ENCODE measurements at regions not wholly inside any gene's neighbourhood (a gene's known extent, or its start where the extent isn't known, plus 50 kb on each side); places are given as distances from the start of the nearest gene placed in this dataset.
"Not testable (repeated sequence)": the region's sequence is repeated elsewhere in the genome, so short reads cannot be mapped to it uniquely, and the experiment has no call there.

DNA sequence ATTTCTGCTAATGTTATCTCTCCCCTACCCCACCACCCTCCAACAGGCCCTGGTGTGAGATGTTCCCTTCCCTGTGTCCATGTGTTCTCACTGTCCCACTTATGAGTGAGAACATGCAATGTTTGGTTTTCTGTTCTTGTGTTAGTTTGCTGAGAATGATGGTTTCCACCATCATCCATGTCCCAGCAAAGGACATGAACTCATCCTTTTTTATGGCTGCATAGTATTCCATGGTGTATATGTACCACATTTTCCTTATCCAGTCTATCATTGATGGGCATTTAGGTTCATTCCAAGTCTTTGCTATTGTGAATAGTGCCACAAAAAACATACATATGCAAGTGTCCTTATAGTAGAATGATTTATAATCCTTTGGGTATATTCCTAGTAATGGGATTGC lies 104.5 kb downstream of the ZNF33B start:
- H3K9ac ChIP-seq; H3K4me1 ChIP-seq (ENCODE audit: insufficient read depth); H3K27ac ChIP-seq; H3K9me3 ChIP-seq (ENCODE audit: low read depth); DNase-seq; H3F3A ChIP-seq (ENCODE audit: insufficient read depth); H3K4me3 ChIP-seq; in situ Hi-C loops (cut with MboI); H4K20me1 ChIP-seq (ENCODE audit: insufficient read depth); H2AFZ ChIP-seq; H3K79me2 ChIP-seq (ENCODE audit: insufficient read depth); H3K27me3 ChIP-seq (replicated peaks; ENCODE audit: insufficient read depth); H3K4me2 ChIP-seq (ENCODE audit: unreplicated experiment); H3K36me3 ChIP-seq (ENCODE audit: low read depth); H3K9me2 ChIP-seq (ENCODE audit: insufficient read depth): not testable (repeated sequence)

DNA sequence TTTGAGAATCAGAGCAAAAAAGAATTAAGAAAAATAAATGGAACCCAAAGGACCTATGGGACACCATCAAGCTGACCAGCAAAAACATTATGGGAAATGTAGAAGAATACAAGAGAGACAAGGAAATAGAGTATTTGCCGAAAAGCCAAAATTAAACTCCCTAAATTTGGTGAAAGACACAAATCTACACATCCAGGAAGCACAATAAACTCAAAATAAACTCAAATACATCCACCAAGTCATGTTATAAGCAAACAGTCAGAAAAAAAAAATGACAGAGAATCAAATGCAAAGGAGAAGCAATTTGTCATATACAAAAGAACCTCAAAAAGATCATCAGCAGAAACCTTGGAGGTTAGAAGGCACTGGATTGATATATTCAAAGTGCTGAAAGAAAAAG lies 105.4 kb downstream of the ZNF33B start:
- Histone ChIP-seq H3K4me1 (ENCODE audit: insufficient read depth) (no peaks in the 10 kb centered on the region), H3K27ac (no peak overlapping the region), H4K20me1 (ENCODE audit: insufficient read depth) (no peaks in the 10 kb centered on the region), H3K79me2 (ENCODE audit: insufficient read depth) (no peaks in the 10 kb centered on the region), H3K9me2 (ENCODE audit: insufficient read depth) (no peaks in the 10 kb centered on the region), H3K9me3 (ENCODE audit: low read depth) (no peaks in the 10 kb centered on the region), H3K36me3 (ENCODE audit: low read depth) (no peaks in the 10 kb centered on the region; the same call in 1 of the 2 replicates), H3K4me2 (ENCODE audit: unreplicated experiment) (no peak overlapping the region), H2AFZ (no peak overlapping the region), H3K9ac (no peak overlapping the region), H3K4me3 (no peak overlapping the region), H3K27me3 (replicated peaks; ENCODE audit: insufficient read depth) (no peaks in the 10 kb centered on the region), H3F3A (ENCODE audit: insufficient read depth) (no peaks in the 10 kb centered on the region)
- no peak for TF ChIP-seq EZH2phosphoT487 (IDR thresholded peaks at IDR 0.05; ENCODE audit: insufficient read depth, low read depth)
- TF ChIP-seq EZH2 (IDR thresholded peaks at IDR 0.05; ENCODE audit: insufficient read depth, poor library complexity, severe bottlenecking): no peak
- no peak for DNase-seq
- WGBS, 2 experiments (ENCODE audit: low coverage in 1 of 2, low lambda C conversion rate in 2 of 2, missing lambda C conversion rate in 2 of 2): 93 to 96% methylated on average over 1 of the region's 1 CpG
- in situ Hi-C loops (cut with MboI): no loop called here

DNA sequence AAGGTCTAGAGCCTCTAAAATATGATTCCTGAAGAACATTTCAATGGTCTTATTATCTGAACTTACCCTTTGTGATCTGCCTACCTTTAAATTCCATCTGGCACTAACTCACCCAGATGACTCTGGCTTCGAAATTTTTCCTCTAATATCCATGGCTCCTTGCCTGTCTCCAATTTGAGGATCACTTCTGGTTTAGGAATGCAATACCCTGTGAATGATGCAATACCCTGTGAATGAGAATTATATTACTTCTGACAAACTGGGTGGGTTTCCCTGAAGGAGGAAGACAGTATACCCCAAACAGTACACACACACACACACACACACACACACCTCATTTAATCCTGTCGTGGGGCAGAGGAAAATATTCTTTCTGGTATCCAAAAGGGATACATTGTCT lies 115.3 kb downstream of the ZNF33B start:
- TF ChIP-seq EZH2phosphoT487 (IDR thresholded peaks at IDR 0.05; ENCODE audit: insufficient read depth, low read depth): no peak
- no peak for TF ChIP-seq EZH2 (IDR thresholded peaks at IDR 0.05; ENCODE audit: insufficient read depth, poor library complexity, severe bottlenecking)
- H3K9me3 ChIP-seq (ENCODE audit: low read depth): peaks cover 15% of the 10 kb centered on the region
- no peak overlapping the region for H3K4me2 ChIP-seq (ENCODE audit: unreplicated experiment)
- no peak overlapping the region for H3K9ac ChIP-seq
- 95 to 98% methylated on average over 2 of the region's 2 CpGs for WGBS, 2 experiments (ENCODE audit: low coverage in 1 of 2, low lambda C conversion rate in 2 of 2, missing lambda C conversion rate in 2 of 2)
- in situ Hi-C loops (cut with MboI): no loop called here
- 0 out of 2 replicates have a peak, but pooled peaks cover 10% of the 10 kb centered on the region for H3F3A ChIP-seq (ENCODE audit: insufficient read depth)
- no peak overlapping the region for H3K27ac ChIP-seq
- no peaks in the 10 kb centered on the region for H3K4me1 ChIP-seq (ENCODE audit: insufficient read depth)
- H3K79me2 ChIP-seq (ENCODE audit: insufficient read depth): no peaks in the 10 kb centered on the region
- no peaks in the 10 kb centered on the region for H3K9me2 ChIP-seq (ENCODE audit: insufficient read depth)
- DNase-seq: no peak
- no peaks in the 10 kb centered on the region for H4K20me1 ChIP-seq (ENCODE audit: insufficient read depth)
- H3K27me3 ChIP-seq (replicated peaks; ENCODE audit: insufficient read depth): no peaks in the 10 kb centered on the region
- H3K4me3 ChIP-seq: no peak overlapping the region
- peaks cover 50% of the 10 kb centered on the region for H3K36me3 ChIP-seq (ENCODE audit: low read depth)
- no peak overlapping the region for H2AFZ ChIP-seq

DNA sequence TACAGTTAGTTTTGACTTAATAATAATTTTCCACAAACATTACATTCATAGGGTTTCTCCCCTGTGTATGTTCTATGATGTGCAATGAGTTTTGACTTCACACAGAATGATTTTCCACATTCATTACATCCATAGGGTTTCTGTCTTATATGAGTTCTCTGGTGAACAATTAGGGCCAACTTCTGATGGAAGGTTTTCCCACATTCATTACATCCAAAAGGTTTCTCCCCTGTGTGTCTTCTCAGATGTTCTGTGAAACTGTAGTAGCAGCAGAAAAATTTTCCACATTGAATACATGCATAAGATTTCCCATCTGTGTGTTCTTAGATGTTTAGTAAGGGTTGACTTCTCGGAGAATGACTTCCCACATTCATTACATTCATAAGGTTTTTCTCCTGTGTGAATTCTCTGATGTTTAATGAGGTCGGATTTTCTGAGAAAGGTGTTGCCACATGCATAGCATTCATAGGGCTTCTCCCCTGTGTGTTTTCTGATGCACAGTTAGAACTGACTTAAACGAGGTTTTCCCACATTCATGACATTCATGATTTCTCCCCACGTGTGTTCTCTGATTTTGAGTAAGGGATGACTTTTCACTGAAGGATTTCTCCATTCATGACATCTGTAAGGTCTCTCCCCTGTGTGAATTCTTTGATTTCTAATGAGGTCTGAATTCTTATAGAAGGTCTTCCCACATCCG lies 118.5 kb downstream of the ZNF33B start:
- no peaks in the 10 kb centered on the region for H3K27me3 ChIP-seq (replicated peaks; ENCODE audit: insufficient read depth)
- no peak overlapping the region for H2AFZ ChIP-seq
- TF ChIP-seq EZH2 (IDR thresholded peaks at IDR 0.05; ENCODE audit: insufficient read depth, poor library complexity, severe bottlenecking): no peak
- TF ChIP-seq EZH2phosphoT487 (IDR thresholded peaks at IDR 0.05; ENCODE audit: insufficient read depth, low read depth): no peak
- no peaks in the 10 kb centered on the region for H3K9me2 ChIP-seq (ENCODE audit: insufficient read depth)
- peaks cover 15% of the 10 kb centered on the region for H3K9me3 ChIP-seq (ENCODE audit: low read depth)
- DNase-seq: peak; percentile 3
- peaks cover 50% of the 10 kb centered on the region for H3K36me3 ChIP-seq (ENCODE audit: low read depth)
- no peak overlapping the region for H3K4me2 ChIP-seq (ENCODE audit: unreplicated experiment)
- H4K20me1 ChIP-seq (ENCODE audit: insufficient read depth): no peaks in the 10 kb centered on the region
- in situ Hi-C loops (cut with MboI): no loop called here
- 95 to 97% methylated on average over 5 of the region's 5 CpGs for WGBS, 2 experiments (ENCODE audit: low coverage in 1 of 2, low lambda C conversion rate in 2 of 2, missing lambda C conversion rate in 2 of 2)
- 0 out of 2 replicates have a peak, but pooled peaks cover 10% of the 10 kb centered on the region for H3F3A ChIP-seq (ENCODE audit: insufficient read depth)
- no peaks in the 10 kb centered on the region for H3K4me1 ChIP-seq (ENCODE audit: insufficient read depth)
- no peak overlapping the region for H3K27ac ChIP-seq
- no peak overlapping the region for H3K9ac ChIP-seq
- no peaks in the 10 kb centered on the region for H3K79me2 ChIP-seq (ENCODE audit: insufficient read depth)
- H3K4me3 ChIP-seq: no peak overlapping the region

DNA sequence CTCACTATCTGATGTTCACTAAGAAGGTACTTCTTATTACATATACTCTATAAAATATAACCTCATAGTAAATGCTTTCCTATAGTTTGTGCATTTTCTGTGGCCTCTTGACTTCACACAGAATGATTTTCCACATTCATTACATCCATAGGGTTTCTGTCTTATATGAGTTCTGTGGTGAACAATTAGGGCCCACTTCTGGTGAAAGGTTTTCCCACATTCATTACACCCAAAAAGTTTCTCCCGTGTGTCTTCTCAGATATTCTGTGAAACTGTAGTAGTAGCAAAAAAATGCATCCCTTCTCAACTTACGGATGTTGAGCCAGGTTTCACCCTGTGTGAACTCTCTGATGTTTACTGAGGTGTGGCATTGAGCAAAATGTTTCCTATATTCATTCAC lies 119.3 kb downstream of the ZNF33B start:
- no peak for DNase-seq
- Histone ChIP-seq H4K20me1 (ENCODE audit: insufficient read depth) (no peaks in the 10 kb centered on the region), H3K27me3 (replicated peaks; ENCODE audit: insufficient read depth) (no peaks in the 10 kb centered on the region), H3K4me3 (no peak overlapping the region), H3K9me3 (ENCODE audit: low read depth) (peaks cover 15% of the 10 kb centered on the region), H3K9ac (no peak overlapping the region), H2AFZ (no peak overlapping the region), H3K79me2 (ENCODE audit: insufficient read depth) (no peaks in the 10 kb centered on the region), H3K4me1 (ENCODE audit: insufficient read depth) (no peaks in the 10 kb centered on the region), H3K9me2 (ENCODE audit: insufficient read depth) (no peaks in the 10 kb centered on the region), H3K36me3 (ENCODE audit: low read depth) (peaks cover 50% of the 10 kb centered on the region), H3K4me2 (ENCODE audit: unreplicated experiment) (no peak overlapping the region), H3F3A (ENCODE audit: insufficient read depth) (0 out of 2 replicates have a peak, but pooled peaks cover 10% of the 10 kb centered on the region), H3K27ac (no peak overlapping the region)
- TF ChIP-seq EZH2phosphoT487 (IDR thresholded peaks at IDR 0.05; ENCODE audit: insufficient read depth, low read depth) (no peak), EZH2 (IDR thresholded peaks at IDR 0.05; ENCODE audit: insufficient read depth, poor library complexity, severe bottlenecking) (no peak)
- in situ Hi-C loops (cut with MboI): no loop called here
- WGBS, 2 experiments (ENCODE audit: low coverage in 1 of 2, low lambda C conversion rate in 2 of 2, missing lambda C conversion rate in 2 of 2): 95 to 100% methylated on average over 2 of the region's 2 CpGs

All from GM23248 (cell line).